ENCODE measurements at regions not wholly inside any gene's neighbourhood (a gene's known extent, or its start where the extent isn't known, plus 50 kb on each side); places are given as distances from the start of the nearest gene placed in this dataset.

DNA sequence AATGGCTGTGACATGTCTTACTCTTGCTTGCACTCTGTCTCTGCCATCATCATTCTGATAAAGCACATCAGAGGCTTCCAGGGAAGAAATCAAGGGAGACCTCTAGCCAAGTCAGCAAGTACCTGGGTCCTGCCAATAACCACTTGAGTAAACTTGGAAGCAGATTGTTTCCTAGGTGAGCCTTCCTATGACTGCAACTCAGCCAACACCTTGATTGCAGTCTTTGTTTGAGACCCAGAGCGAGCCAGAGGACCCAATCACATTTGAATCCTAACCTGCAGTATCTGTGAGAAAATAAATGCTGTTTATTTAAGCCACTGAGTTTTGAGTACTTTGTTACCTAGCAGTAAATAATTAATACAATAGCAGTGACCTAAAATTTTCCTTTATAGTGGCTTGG, 356.8 kb upstream of the CHD1 start:
- Histone ChIP-seq H3K4me1 (ENCODE audit: control insufficient read depth in 1 of 2, insufficient read depth in 2 of 2, low read depth in 1 of 2, low read length in 1 of 2) (no peaks in the 10 kb centered on the region), H3K27me3 (ENCODE audit: insufficient read depth) (no peaks in the 10 kb centered on the region), H3F3A (replicated peaks; ENCODE audit: insufficient read depth) (no peaks in the 10 kb centered on the region), H3K36me3 (replicated peaks in 1 of 2; ENCODE audit: control insufficient read depth in 1 of 2, insufficient read depth in 2 of 2, low read length in 1 of 2) (no peaks in the 10 kb centered on the region), H2AFZ (ENCODE audit: low read depth) (no peak overlapping the region), H3K9me2 (no peaks in the 10 kb centered on the region), H3K4me3 (ENCODE audit: low read depth in 2 of 2, low read length in 1 of 2) (no peak overlapping the region), H3K9ac (no peak overlapping the region), H4K20me1 (ENCODE audit: insufficient read depth) (no peaks in the 10 kb centered on the region), H3K9me3 (no peaks in the 10 kb centered on the region), H3K27ac (ENCODE audit: low read depth in 2 of 2, low read length in 1 of 2) (no peak overlapping the region), H3K4me2 (no peak overlapping the region), H3K79me2 (ENCODE audit: insufficient read depth) (no peaks in the 10 kb centered on the region)
- TF ChIP-seq, protein P1, sequence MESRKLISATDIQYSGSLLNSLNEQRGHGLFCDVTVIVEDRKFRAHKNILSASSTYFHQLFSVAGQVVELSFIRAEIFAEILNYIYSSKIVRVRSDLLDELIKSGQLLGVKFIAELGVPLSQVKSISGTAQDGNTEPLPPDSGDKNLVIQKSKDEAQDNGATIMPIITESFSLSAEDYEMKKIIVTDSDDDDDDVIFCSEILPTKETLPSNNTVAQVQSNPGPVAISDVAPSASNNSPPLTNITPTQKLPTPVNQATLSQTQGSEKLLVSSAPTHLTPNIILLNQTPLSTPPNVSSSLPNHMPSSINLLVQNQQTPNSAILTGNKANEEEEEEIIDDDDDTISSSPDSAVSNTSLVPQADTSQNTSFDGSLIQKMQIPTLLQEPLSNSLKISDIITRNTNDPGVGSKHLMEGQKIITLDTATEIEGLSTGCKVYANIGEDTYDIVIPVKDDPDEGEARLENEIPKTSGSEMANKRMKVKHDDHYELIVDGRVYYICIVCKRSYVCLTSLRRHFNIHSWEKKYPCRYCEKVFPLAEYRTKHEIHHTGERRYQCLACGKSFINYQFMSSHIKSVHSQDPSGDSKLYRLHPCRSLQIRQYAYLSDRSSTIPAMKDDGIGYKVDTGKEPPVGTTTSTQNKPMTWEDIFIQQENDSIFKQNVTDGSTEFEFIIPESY (IDR thresholded peaks at IDR 0.05; ENCODE audit: borderline replicate concordance, low read depth): no peak
- ChIA-PET POLR2A (no interaction called here), CTCF (no interaction called here)
- no peak for DNase-seq
- WGBS (ENCODE audit: low lambda C conversion rate): 0% methylated on average over 1 of the region's 1 CpG

DNA sequence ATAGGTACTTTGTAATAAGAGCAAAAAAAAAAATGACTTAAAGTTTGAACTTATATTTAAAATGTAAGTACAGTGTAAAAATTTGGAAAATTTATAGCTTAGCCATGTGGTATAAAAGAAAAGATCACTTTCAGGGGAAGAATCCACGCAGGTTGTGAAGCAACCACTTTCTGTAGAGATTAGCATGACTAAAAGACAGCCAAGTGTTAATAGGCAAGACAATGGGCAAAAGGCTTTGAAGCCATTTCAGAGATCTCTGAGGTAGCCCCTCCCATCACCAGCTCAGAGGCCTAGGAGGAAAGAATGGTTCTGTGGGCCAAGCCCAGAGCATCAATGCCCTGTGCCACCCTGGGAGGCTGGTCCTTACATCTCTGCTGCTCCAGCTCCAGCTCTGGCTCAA, 346.3 kb upstream of the CHD1 start:
- Histone ChIP-seq H3K9ac (no peak overlapping the region), H3K9me2 (no peaks in the 10 kb centered on the region), H3K27ac (ENCODE audit: low read depth in 2 of 2, low read length in 1 of 2) (no peak overlapping the region), H3K27me3 (ENCODE audit: insufficient read depth) (no peaks in the 10 kb centered on the region), H3K4me2 (no peak overlapping the region), H3K4me1 (ENCODE audit: control insufficient read depth in 1 of 2, insufficient read depth in 2 of 2, low read depth in 1 of 2, low read length in 1 of 2) (no peaks in the 10 kb centered on the region), H3K4me3 (ENCODE audit: low read depth in 2 of 2, low read length in 1 of 2) (no peak overlapping the region), H4K20me1 (ENCODE audit: insufficient read depth) (no peaks in the 10 kb centered on the region), H2AFZ (ENCODE audit: low read depth) (no peak overlapping the region), H3F3A (replicated peaks; ENCODE audit: insufficient read depth) (no peaks in the 10 kb centered on the region), H3K9me3 (no peaks in the 10 kb centered on the region), H3K79me2 (ENCODE audit: insufficient read depth) (no peaks in the 10 kb centered on the region), H3K36me3 (replicated peaks in 1 of 2; ENCODE audit: control insufficient read depth in 1 of 2, insufficient read depth in 2 of 2, low read length in 1 of 2) (no peaks in the 10 kb centered on the region)
- DNase-seq: no peak
- ChIA-PET POLR2A (no interaction called here), CTCF (no interaction called here)
- no peak for TF ChIP-seq SIN3A (IDR thresholded peaks at IDR 0.05; ENCODE audit: borderline replicate concordance, low read depth, low read length)
- 5% methylated on average over 1 of the region's 1 CpG for WGBS (ENCODE audit: low lambda C conversion rate)

DNA sequence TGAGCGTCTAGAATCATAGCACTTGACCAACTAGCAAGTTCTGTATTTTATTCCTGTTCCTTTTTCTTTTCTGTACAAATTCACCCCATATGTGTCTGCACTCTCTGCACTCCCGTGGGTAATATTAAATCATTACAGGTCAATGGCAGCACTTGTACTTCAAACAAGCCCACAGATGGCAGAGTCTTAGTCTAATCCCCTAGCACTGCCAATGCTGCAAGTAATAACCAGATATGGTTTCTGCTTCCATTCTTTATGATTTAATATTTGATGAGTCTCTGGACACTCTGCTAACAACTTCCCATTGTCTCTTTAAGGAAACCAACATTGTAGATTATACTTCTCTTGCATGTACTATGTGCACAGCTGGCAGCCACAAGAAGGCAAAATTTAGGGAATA, 343.8 kb upstream of the CHD1 start:
- H3F3A ChIP-seq (replicated peaks; ENCODE audit: insufficient read depth): no peaks in the 10 kb centered on the region
- H3K9me2 ChIP-seq: no peaks in the 10 kb centered on the region
- no peaks in the 10 kb centered on the region for H3K4me1 ChIP-seq (ENCODE audit: control insufficient read depth in 1 of 2, insufficient read depth in 2 of 2, low read depth in 1 of 2, low read length in 1 of 2)
- no peak overlapping the region for H2AFZ ChIP-seq (ENCODE audit: low read depth)
- no peak overlapping the region for H3K4me3 ChIP-seq (ENCODE audit: low read depth in 2 of 2, low read length in 1 of 2)
- CTCF ChIA-PET: no interaction called here
- H3K9ac ChIP-seq: no peak overlapping the region
- H3K27ac ChIP-seq (ENCODE audit: low read depth in 2 of 2, low read length in 1 of 2): no peak overlapping the region
- no peaks in the 10 kb centered on the region for H3K9me3 ChIP-seq
- no peaks in the 10 kb centered on the region for H3K36me3 ChIP-seq (replicated peaks in 1 of 2; ENCODE audit: control insufficient read depth in 1 of 2, insufficient read depth in 2 of 2, low read length in 1 of 2)
- H3K79me2 ChIP-seq (ENCODE audit: insufficient read depth): no peaks in the 10 kb centered on the region
- H4K20me1 ChIP-seq (ENCODE audit: insufficient read depth): no peaks in the 10 kb centered on the region
- 2% methylated on average over 2 of the region's 2 CpGs for WGBS (ENCODE audit: low lambda C conversion rate)
- POLR2A ChIA-PET: no interaction called here
- no peak for TF ChIP-seq NRF1 (IDR thresholded peaks at IDR 0.05; ENCODE audit: low read depth, low read length)
- TF ChIP-seq, protein P2, sequence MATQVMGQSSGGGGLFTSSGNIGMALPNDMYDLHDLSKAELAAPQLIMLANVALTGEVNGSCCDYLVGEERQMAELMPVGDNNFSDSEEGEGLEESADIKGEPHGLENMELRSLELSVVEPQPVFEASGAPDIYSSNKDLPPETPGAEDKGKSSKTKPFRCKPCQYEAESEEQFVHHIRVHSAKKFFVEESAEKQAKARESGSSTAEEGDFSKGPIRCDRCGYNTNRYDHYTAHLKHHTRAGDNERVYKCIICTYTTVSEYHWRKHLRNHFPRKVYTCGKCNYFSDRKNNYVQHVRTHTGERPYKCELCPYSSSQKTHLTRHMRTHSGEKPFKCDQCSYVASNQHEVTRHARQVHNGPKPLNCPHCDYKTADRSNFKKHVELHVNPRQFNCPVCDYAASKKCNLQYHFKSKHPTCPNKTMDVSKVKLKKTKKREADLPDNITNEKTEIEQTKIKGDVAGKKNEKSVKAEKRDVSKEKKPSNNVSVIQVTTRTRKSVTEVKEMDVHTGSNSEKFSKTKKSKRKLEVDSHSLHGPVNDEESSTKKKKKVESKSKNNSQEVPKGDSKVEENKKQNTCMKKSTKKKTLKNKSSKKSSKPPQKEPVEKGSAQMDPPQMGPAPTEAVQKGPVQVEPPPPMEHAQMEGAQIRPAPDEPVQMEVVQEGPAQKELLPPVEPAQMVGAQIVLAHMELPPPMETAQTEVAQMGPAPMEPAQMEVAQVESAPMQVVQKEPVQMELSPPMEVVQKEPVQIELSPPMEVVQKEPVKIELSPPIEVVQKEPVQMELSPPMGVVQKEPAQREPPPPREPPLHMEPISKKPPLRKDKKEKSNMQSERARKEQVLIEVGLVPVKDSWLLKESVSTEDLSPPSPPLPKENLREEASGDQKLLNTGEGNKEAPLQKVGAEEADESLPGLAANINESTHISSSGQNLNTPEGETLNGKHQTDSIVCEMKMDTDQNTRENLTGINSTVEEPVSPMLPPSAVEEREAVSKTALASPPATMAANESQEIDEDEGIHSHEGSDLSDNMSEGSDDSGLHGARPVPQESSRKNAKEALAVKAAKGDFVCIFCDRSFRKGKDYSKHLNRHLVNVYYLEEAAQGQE (IDR thresholded peaks at IDR 0.05; ENCODE audit: low read depth, low read length): no peak
- no peak for TF ChIP-seq CHD2 (IDR thresholded peaks at IDR 0.05; ENCODE audit: low read length, partially characterized antibody)
- TF ChIP-seq, protein P3, sequence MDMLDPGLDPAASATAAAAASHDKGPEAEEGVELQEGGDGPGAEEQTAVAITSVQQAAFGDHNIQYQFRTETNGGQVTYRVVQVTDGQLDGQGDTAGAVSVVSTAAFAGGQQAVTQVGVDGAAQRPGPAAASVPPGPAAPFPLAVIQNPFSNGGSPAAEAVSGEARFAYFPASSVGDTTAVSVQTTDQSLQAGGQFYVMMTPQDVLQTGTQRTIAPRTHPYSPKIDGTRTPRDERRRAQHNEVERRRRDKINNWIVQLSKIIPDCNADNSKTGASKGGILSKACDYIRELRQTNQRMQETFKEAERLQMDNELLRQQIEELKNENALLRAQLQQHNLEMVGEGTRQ (IDR thresholded peaks at IDR 0.05; ENCODE audit: borderline replicate concordance, low read depth, low read length): no peak
- no peak for TF ChIP-seq JUND (IDR thresholded peaks at IDR 0.05)
- no peak for TF ChIP-seq RCOR1 (IDR thresholded peaks at IDR 0.05; ENCODE audit: low read length)
- TF ChIP-seq SMC3 (IDR thresholded peaks at IDR 0.05; ENCODE audit: low read depth, low read length): no peak
- TF ChIP-seq RXRA (IDR thresholded peaks at IDR 0.05; ENCODE audit: borderline replicate concordance, low read depth): no peak
- TF ChIP-seq RFX5 (IDR thresholded peaks at IDR 0.05; ENCODE audit: low read length): no peak
- DNase-seq: no peak
- H3K4me2 ChIP-seq: no peak overlapping the region
- H3K27me3 ChIP-seq (ENCODE audit: insufficient read depth): no peaks in the 10 kb centered on the region

Data from SK-N-SH (cell line).